Cardiac muscle cell (in vitro differentiated cells and primary cell): ENCODE measurements at regions not wholly inside any gene's neighbourhood (a gene's known extent, or its start where the extent isn't known, plus 50 kb on each side); places are given as distances from the start of the nearest gene placed in this dataset.

Source experiments
- DNase-seq, 2 donors: peaks; one replicate each; pipeline versions ENCODE4 v3.0.0 to v3.0.0-alpha.2; 2010 to 2017; ENCODE audit warnings: low read depth in 1 of 2, low spot score in 1 of 2
- H3K27ac ChIP-seq: fragments of 200-600 bp; sonication (generic); 2 replicates; pipeline ENCODE4 v1.5.1; 2016
- H3K27me3 ChIP-seq: fragments of 200-600 bp; sonication (generic); 2 replicates; pipeline ENCODE4 v1.6.0; 2016; ENCODE audit warnings: control low read depth
- H3K36me3 ChIP-seq: fragments of 200-600 bp; sonication (generic); 2 replicates; pipeline ENCODE4 v1.5.1; 2016; ENCODE audit warnings: control low read depth
- H3K4me1 ChIP-seq: fragments of 200-600 bp; sonication (generic); 2 replicates; pipeline ENCODE4 v1.8.1; 2017; ENCODE audit warnings: low read depth, mild to moderate bottlenecking, mixed run types
- H3K4me3 ChIP-seq: fragments of 200-600 bp; sonication (generic); 2 replicates; pipeline ENCODE4 v1.5.1; 2016; ENCODE audit warnings: mild to moderate bottlenecking
- H3K9me3 ChIP-seq: fragments of 200-600 bp; sonication (generic); 2 replicates; pipeline ENCODE4 v1.5.1; 2017; ENCODE audit warnings: low read depth, mild to moderate bottlenecking, control low read depth
- TF ChIP-seq, protein P1 (sequence below): IDR thresholded peaks from 2 replicates; pipeline ENCODE4 v1.5.1; 2012; ENCODE audit warnings: low read depth, mild to moderate bottlenecking, low read length

DNA sequence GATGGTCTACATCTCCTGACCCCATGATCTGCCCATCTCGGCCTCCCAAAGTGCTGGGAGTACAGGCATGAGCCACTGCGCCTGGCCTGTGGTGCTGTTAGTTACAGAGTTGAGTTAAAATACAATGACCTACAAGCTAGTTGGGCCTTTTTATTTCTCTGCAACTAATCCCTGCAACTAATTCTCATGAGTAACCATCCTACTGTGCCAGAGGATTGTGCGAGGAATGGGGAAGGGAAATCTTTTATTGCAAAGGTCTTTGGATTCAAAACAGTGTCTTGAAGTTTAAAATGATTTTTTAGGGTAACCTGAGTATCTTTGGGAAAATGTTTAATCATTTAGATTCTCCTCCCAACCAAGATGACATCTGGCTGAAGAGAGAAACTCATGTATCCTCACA, 88.8 kb upstream of the RMDN2 start:
- H3K36me3 ChIP-seq: no peaks in the 10 kb centered on the region
- peaks cover 19% of the 10 kb centered on the region for H3K4me1 ChIP-seq

DNA sequence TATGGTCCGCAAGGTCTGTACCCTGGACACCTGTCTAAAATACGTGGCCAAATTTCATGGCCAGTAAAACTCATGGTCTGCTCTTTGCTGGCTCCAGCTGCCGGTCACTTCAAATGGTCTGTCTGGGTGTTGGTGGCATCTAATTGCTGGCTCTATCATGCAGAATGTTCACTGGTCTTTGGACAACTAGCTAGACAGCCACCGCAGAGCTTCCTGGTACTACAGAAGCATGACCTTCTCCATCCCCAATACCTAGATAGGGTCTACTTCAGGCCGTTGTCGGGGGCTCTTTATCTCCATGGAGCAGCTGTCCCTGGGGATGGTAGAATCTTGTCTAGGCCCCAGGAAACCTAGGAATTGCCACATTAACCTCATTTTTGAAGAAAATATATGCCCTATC, 88.4 kb upstream of the RMDN2 start:
- H3K4me1 ChIP-seq: peaks cover 19% of the 10 kb centered on the region
- DNase-seq: no peak
- TF ChIP-seq, protein P1, sequence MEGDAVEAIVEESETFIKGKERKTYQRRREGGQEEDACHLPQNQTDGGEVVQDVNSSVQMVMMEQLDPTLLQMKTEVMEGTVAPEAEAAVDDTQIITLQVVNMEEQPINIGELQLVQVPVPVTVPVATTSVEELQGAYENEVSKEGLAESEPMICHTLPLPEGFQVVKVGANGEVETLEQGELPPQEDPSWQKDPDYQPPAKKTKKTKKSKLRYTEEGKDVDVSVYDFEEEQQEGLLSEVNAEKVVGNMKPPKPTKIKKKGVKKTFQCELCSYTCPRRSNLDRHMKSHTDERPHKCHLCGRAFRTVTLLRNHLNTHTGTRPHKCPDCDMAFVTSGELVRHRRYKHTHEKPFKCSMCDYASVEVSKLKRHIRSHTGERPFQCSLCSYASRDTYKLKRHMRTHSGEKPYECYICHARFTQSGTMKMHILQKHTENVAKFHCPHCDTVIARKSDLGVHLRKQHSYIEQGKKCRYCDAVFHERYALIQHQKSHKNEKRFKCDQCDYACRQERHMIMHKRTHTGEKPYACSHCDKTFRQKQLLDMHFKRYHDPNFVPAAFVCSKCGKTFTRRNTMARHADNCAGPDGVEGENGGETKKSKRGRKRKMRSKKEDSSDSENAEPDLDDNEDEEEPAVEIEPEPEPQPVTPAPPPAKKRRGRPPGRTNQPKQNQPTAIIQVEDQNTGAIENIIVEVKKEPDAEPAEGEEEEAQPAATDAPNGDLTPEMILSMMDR: no peak
- no peaks in the 10 kb centered on the region for H3K27me3 ChIP-seq
- no peaks in the 10 kb centered on the region for H3K36me3 ChIP-seq
- no peak overlapping the region for H3K4me3 ChIP-seq
- no peak overlapping the region for H3K27ac ChIP-seq
- no peaks in the 10 kb centered on the region for H3K9me3 ChIP-seq

More for the DNA sequence above, 88.8 kb upstream of the RMDN2 start:
- Histone ChIP-seq H3K27ac (no peak overlapping the region), H3K9me3 (no peaks in the 10 kb centered on the region), H3K4me3 (no peak overlapping the region), H3K27me3 (no peaks in the 10 kb centered on the region)
- TF ChIP-seq, protein P1: no peak
- no peak for DNase-seq

DNA sequence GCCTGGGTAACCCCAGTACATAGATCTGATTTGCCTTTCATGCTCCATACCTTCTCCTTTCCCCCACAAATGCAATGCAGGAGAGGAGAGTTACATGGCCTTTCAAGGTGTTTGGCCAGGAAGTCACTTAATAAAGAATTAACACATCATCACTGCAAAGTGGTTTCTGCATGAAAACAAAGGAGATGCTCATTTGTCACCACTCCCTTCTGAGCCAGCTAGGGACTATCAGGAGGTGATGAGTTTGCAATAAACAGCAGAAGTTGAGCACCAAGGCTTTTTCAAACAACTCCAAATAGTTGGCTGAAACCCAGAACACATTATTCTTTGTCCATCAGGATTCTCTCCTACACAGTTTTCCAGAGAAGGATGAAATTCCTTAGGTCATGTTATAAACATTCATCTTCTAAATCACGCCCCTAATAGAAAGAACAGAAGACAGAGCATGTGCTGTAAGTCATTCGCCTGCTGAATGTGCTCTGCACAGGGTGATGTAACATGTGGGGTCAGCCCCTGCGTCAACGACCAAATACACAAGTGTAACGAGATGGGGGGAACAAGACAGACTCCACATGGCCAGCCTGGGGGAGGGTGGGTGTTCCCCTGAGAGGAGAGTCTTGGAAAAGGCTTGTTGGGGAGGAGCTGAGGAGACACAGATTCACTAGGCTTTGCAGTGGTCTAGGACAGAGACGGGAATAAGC, 87.3 kb upstream of the RMDN2 start:
- Histone ChIP-seq H3K4me3 (no peak overlapping the region), H3K36me3 (no peaks in the 10 kb centered on the region), H3K4me1 (peaks cover 19% of the 10 kb centered on the region), H3K27ac (peak overlapping the region; percentile 56), H3K9me3 (no peaks in the 10 kb centered on the region), H3K27me3 (peaks cover 2% of the 10 kb centered on the region)
- TF ChIP-seq, protein P1: no peak
- DNase-seq: peak; percentile 43 to 63

DNA sequence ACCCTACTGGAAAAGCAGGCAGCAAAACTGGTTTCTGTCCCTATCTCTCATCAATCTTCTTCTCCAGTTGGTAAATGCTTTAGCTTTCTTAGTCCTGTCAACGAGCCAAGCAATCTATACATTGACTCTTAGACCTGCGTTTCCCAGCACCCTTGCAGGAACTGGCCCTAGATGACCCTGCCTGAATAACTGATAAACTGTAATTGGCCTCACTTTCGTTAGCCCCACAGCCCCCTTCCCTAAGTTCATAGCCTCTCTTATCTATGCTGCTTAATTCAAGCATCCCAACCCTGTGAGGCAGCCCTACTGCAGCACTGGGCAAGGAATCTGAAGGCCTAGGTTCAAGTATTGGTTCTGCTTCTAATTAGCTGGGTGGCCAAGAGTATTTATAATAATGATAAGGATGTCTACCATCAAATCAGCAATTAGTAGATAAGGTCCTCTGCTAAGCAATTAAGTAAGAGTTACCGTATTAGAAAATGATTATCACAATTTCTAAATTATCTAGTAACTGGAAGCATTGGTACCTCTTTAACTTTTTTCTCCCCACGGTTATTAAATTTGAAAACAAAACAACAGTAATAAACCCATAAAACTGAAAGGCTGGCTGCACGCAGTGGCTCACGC, 86.4 kb upstream of the RMDN2 start:
- peaks cover 19% of the 10 kb centered on the region for H3K4me1 ChIP-seq
- no peak overlapping the region for H3K27ac ChIP-seq
- H3K27me3 ChIP-seq: peaks cover 7% of the 10 kb centered on the region
- TF ChIP-seq, protein P1: no peak
- peak in 1 of 2 donors; percentile 79 for DNase-seq
- no peaks in the 10 kb centered on the region for H3K9me3 ChIP-seq
- H3K36me3 ChIP-seq: no peaks in the 10 kb centered on the region
- H3K4me3 ChIP-seq: no peak overlapping the region

DNA sequence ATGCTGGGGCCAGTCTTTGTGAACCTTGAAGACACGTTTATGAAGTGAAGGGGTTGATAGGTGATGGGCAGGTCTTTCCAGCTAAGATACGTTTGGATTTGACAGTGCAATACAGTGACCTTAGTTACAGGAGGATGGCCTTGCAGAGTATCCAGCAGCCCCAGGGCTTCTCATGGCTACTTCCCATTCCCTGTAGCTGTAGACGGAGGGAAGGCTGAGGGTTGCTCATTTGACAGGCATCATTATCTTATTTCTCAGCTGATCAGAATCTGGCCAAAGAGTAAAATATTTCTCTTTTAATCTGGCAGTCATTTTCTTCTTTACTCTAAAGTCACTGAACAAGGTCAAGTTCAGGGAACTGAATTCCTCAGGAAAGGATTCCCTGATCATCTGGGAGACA, 85.1 kb upstream of the RMDN2 start:
- TF ChIP-seq, protein P1: no peak
- Histone ChIP-seq H3K9me3 (no peaks in the 10 kb centered on the region), H3K4me3 (no peak overlapping the region), H3K36me3 (no peaks in the 10 kb centered on the region), H3K27me3 (peaks cover 7% of the 10 kb centered on the region), H3K27ac (no peak overlapping the region), H3K4me1 (peaks cover 19% of the 10 kb centered on the region)
- no peak for DNase-seq
